ENCODE measurements at regions not wholly inside any gene's neighbourhood (a gene's known extent, or its start where the extent isn't known, plus 50 kb on each side); places are given as distances from the start of the nearest gene placed in this dataset.

DNA sequence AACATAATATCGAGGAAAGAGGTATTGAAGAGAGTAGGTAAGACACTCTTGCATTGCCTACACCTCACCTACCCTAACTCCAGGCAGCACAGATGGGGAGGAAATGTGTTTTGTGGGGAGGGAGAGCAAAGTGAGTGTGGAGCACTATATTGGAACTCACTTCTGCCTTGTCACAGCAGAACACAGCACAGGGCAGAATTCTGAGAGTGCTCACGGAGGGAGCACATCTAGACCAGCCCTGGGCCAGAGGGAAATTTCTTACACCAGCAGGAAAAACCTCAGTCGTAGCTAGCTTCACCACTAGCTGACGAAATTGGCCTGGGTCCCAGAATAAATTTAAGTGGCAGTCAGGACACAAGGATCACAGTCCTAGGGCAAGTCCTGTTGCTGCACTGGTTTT lies 517.3 kb downstream of the TMA16 start:
- Histone ChIP-seq H4K20me1 (ENCODE audit: insufficient read depth, low read length) (no peaks in the 10 kb centered on the region), H3K79me2 (ENCODE audit: insufficient read depth, low read length) (no peaks in the 10 kb centered on the region), H3K4me1 (ENCODE audit: control insufficient read depth in 1 of 2, insufficient read depth in 2 of 2, low read length in 2 of 2) (no peaks in the 10 kb centered on the region), H3K4me3 (replicated peaks in 1 of 3; ENCODE audit: low read depth in 2 of 3, low read length in 3 of 3) (no peak overlapping the region), H3K27ac (ENCODE audit: low read depth in 1 of 2, low read length in 2 of 2) (no peak overlapping the region), H3K36me3 (replicated peaks in 1 of 2; ENCODE audit: control insufficient read depth in 1 of 2, insufficient read depth in 2 of 2, low read length in 2 of 2) (no peaks in the 10 kb centered on the region), H2AFZ (ENCODE audit: insufficient read depth, low read depth, low read length, poor library complexity, severe bottlenecking) (no peak overlapping the region), H3K4me2 (replicated peaks; ENCODE audit: extremely low read depth, low read length, poor library complexity, severe bottlenecking) (no peak overlapping the region), H3K9ac (ENCODE audit: insufficient read depth, low read length, poor library complexity, severe bottlenecking) (no peak overlapping the region), H3K9me3 (replicated peaks in 1 of 2; ENCODE audit: control insufficient read depth in 1 of 2, insufficient read depth in 1 of 2, low read length in 2 of 2) (no peaks in the 10 kb centered on the region), H3K27me3 (ENCODE audit: control insufficient read depth in 2 of 2, insufficient read depth in 2 of 2, low read length in 2 of 2) (no peaks in the 10 kb centered on the region)
- 64% methylated on average over 3 of the region's 4 CpGs for WGBS (ENCODE audit: insufficient coverage)
- Mint-ChIP-seq H3K4me1 (no peaks in the 10 kb centered on the region), H3K27ac (no peak overlapping the region), H3K36me3 (no peaks in the 10 kb centered on the region), H3K9me3 (no peaks in the 10 kb centered on the region), H3K27me3 (ENCODE audit: low read depth in 3 of 3) (peaks cover 0 to 3% (median 1%) of the 10 kb centered on the region in 3 donors), H3K4me3 (no peak overlapping the region)
- intact Hi-C loops (cut with micrococcal nuclease) = no loop called here
- no peak for TF ChIP-seq CTCF (IDR thresholded peaks at IDR 0.05)
- no peak for DNase-seq

GRCh38 chr4:164012396-164013027 lies 518.0 kb downstream of the TMA16 start:
- Histone ChIP-seq H3K4me1 (ENCODE audit: control insufficient read depth in 1 of 2, insufficient read depth in 2 of 2, low read length in 2 of 2) (no peaks in the 10 kb centered on the region), H3K27ac (ENCODE audit: low read depth in 1 of 2, low read length in 2 of 2) (no peak overlapping the region), H3K36me3 (replicated peaks in 1 of 2; ENCODE audit: control insufficient read depth in 1 of 2, insufficient read depth in 2 of 2, low read length in 2 of 2) (no peaks in the 10 kb centered on the region), H4K20me1 (ENCODE audit: insufficient read depth, low read length) (no peaks in the 10 kb centered on the region), H3K4me3 (replicated peaks in 1 of 3; ENCODE audit: low read depth in 2 of 3, low read length in 3 of 3) (no peak overlapping the region), H3K9ac (ENCODE audit: insufficient read depth, low read length, poor library complexity, severe bottlenecking) (no peak overlapping the region), H3K9me3 (replicated peaks in 1 of 2; ENCODE audit: control insufficient read depth in 1 of 2, insufficient read depth in 1 of 2, low read length in 2 of 2) (no peaks in the 10 kb centered on the region), H2AFZ (ENCODE audit: insufficient read depth, low read depth, low read length, poor library complexity, severe bottlenecking) (no peak overlapping the region), H3K27me3 (ENCODE audit: control insufficient read depth in 2 of 2, insufficient read depth in 2 of 2, low read length in 2 of 2) (no peaks in the 10 kb centered on the region), H3K4me2 (replicated peaks; ENCODE audit: extremely low read depth, low read length, poor library complexity, severe bottlenecking) (no peak overlapping the region), H3K79me2 (ENCODE audit: insufficient read depth, low read length) (no peaks in the 10 kb centered on the region)
- Mint-ChIP-seq H3K27ac (no peak overlapping the region), H3K36me3 (no peaks in the 10 kb centered on the region), H3K4me3 (no peak overlapping the region), H3K4me1 (no peaks in the 10 kb centered on the region), H3K9me3 (no peaks in the 10 kb centered on the region), H3K27me3 (ENCODE audit: low read depth in 3 of 3) (peaks cover 0 to 3% (median 1%) of the 10 kb centered on the region in 3 donors)
- WGBS (ENCODE audit: insufficient coverage) = no CpG with 5 or more reads among the region's 3 CpGs
- intact Hi-C loops (cut with micrococcal nuclease) = no loop called here
- TF ChIP-seq CTCF (IDR thresholded peaks at IDR 0.05) = no peak
- no peak for DNase-seq

Measured in CD14-positive monocyte (primary cell).